ENCODE measurements at regions not wholly inside any gene's neighbourhood (a gene's known extent, or its start where the extent isn't known, plus 50 kb on each side); places are given as distances from the start of the nearest gene placed in this dataset.

GRCh38 chr3:194218646-194219453, 82.9 kb downstream of the HES1 start:
- H3K4me3 ChIP-seq (ENCODE audit: low read depth, low read length): no peak overlapping the region

- no peak overlapping the region for H3K4me3 ChIP-seq (ENCODE audit: low read depth, low read length)
Measured at GRCh38 chr3:194219826-194220410, 84.0 kb downstream of the HES1 start.

GRCh38 chr3:194220901-194221326, 85.0 kb downstream of the HES1 start:
- H3K4me3 ChIP-seq (ENCODE audit: low read depth, low read length): no peak overlapping the region

GRCh38 chr3:194221336-194221735, 85.4 kb downstream of the HES1 start:
- H3K4me3 ChIP-seq (ENCODE audit: low read depth, low read length): no peak overlapping the region

- no peak overlapping the region for H3K4me3 ChIP-seq (ENCODE audit: low read depth, low read length)
Measured at GRCh38 chr3:194223951-194224350, 88.0 kb downstream of the HES1 start.

GRCh38 chr3:194224471-194225417, 88.8 kb downstream of the HES1 start:
- H3K4me3 ChIP-seq (ENCODE audit: low read depth, low read length): no peak overlapping the region

GRCh38 chr3:194225418-194225812, 89.5 kb downstream of the HES1 start:
- no peak overlapping the region for H3K4me3 ChIP-seq (ENCODE audit: low read depth, low read length)

- H3K4me3 ChIP-seq (ENCODE audit: low read depth, low read length): no peak overlapping the region
Measured at GRCh38 chr3:194225988-194226663, 90.2 kb downstream of the HES1 start.

GRCh38 chr3:194231929-194232832, 96.2 kb downstream of the HES1 start:
- no peak overlapping the region for H3K4me3 ChIP-seq (ENCODE audit: low read depth, low read length)

GRCh38 chr3:194233150-194233549, 97.2 kb downstream of the HES1 start:
- no peak overlapping the region for H3K4me3 ChIP-seq (ENCODE audit: low read depth, low read length)

- H3K4me3 ChIP-seq (ENCODE audit: low read depth, low read length): no peak overlapping the region
Measured at GRCh38 chr3:194235160-194235559, 99.2 kb downstream of the HES1 start.

- H3K4me3 ChIP-seq (ENCODE audit: low read depth, low read length): no peak overlapping the region
Measured at GRCh38 chr3:194237110-194237509, 101.2 kb downstream of the HES1 start.

- no peak overlapping the region for H3K4me3 ChIP-seq (ENCODE audit: low read depth, low read length)
Measured at GRCh38 chr3:194240766-194241165, 104.8 kb downstream of the HES1 start.

GRCh38 chr3:194243172-194243837, 107.4 kb downstream of the HES1 start:
- no peak overlapping the region for H3K4me3 ChIP-seq (ENCODE audit: low read depth, low read length)

GRCh38 chr3:194244167-194244566, 107.0 kb downstream of the CPN2 start:
- no peak overlapping the region for H3K4me3 ChIP-seq (ENCODE audit: low read depth, low read length)

- no peak overlapping the region for H3K4me3 ChIP-seq (ENCODE audit: low read depth, low read length)
Measured at GRCh38 chr3:194245474-194245873, 105.7 kb downstream of the CPN2 start.

GRCh38 chr3:194245975-194246561, 105.1 kb downstream of the CPN2 start:
- no peak overlapping the region for H3K4me3 ChIP-seq (ENCODE audit: low read depth, low read length)

- no peak overlapping the region for H3K4me3 ChIP-seq (ENCODE audit: low read depth, low read length)
Measured at GRCh38 chr3:194246709-194247349, 104.3 kb downstream of the CPN2 start.
